K562 (cell line): ENCODE measurements at regions not wholly inside any gene's neighbourhood (a gene's known extent, or its start where the extent isn't known, plus 50 kb on each side); places are given as distances from the start of the nearest gene placed in this dataset.

ENCODE experiments used
- ATAC-seq: fragments of 200-7000 bp; cut with Tn5 transposase; 3 replicates; pipeline ENCODE4 v1.9.1; 2020; ENCODE audit warnings: moderate library complexity
- BruUV-seq: library from RNA; stranded (reverse); fragments of 400-500 nt; replicated peaks from 2 replicates; lab custom pipeline; 2021; lab: Mats Ljungman, UMichigan
- CTCF ChIA-PET: fragments of 300-600 bp; formaldehyde crosslinking; extraction: SDS; loops from one replicate; lab custom pipeline; 2021; ENCODE audit warnings: low intra/inter-chr PET ratio; lab: Yijun Ruan, JAX
- POLR2A ChIA-PET: fragments of 300-600, 350-650 bp; sonication (Branson Sonifier 250); formaldehyde crosslinking; extraction: SDS; loops from one replicate; lab custom pipeline; 2021; ENCODE audit warnings: antibody characterized with exemption, inconsistent platforms; lab: Yijun Ruan, JAX
- DNase-seq, 4 experiments: peaks; one replicate each; pipeline versions ENCODE4 v3.0.0 to v3.0.0-alpha.2; 2011 to 2018; ENCODE audit warnings: low spot score in 3 of 4, mixed read lengths in 3 of 4; ENCODE audit errors: extremely low read depth in 1 of 4
- FAIRE-seq: peaks from 2 replicates; lab custom pipeline; 2011; peaks lifted over from hg19 to GRCh38; lab: Jason Lieb, UNC
- H2AFZ ChIP-seq: 2 replicates; pipeline ENCODE4 v1.6.0; 2011; ENCODE audit warnings: low read depth, low read length, control low read depth, inconsistent platforms
- H3K27ac ChIP-seq: fragments of 200-600 bp; 3 replicates; pipeline ENCODE4 v1.8.0; 2011; ENCODE audit warnings: low read depth, mild to moderate bottlenecking, control low read depth, inconsistent platforms, low read length, moderate library complexity, mixed read lengths; ENCODE audit errors: extremely low read depth
- H3K27me3 ChIP-seq, 2 experiments: fragments of 300-600 bp in 1 of 2; 2 replicates in 1 of 2; 3 replicates in 1 of 2; pipeline versions ENCODE4 v1.6.0 to v1.8.0; 2011; ENCODE audit warnings: inconsistent platforms in 2 of 2, low read length in 2 of 2, mild to moderate bottlenecking in 1 of 2, mixed read lengths in 1 of 2, moderate library complexity in 1 of 2; ENCODE audit not compliant: control insufficient read depth in 2 of 2, insufficient read depth in 2 of 2
- H3K36me3 ChIP-seq: fragments of 300-600 bp; 3 replicates; pipeline ENCODE4 v1.8.0; 2011; ENCODE audit warnings: mild to moderate bottlenecking, low read length, inconsistent platforms; ENCODE audit not compliant: control insufficient read depth, insufficient read depth
- H3K4me1 ChIP-seq, 2 experiments: fragments of 200-600 bp in 1 of 2; replicated peaks in 1 of 2; 2 replicates in 1 of 2; 3 replicates in 1 of 2; pipeline versions ENCODE4 v1.5.1 to v1.8.0; 2011; ENCODE audit warnings: inconsistent platforms in 2 of 2, low read length in 2 of 2, mild to moderate bottlenecking in 1 of 2, mixed read lengths in 1 of 2, moderate library complexity in 1 of 2; ENCODE audit not compliant: control insufficient read depth in 2 of 2, insufficient read depth in 2 of 2
- H3K4me2 ChIP-seq: 2 replicates; pipeline ENCODE4 v1.6.1; 2011; ENCODE audit warnings: low read length, control low read depth, inconsistent platforms, mixed read lengths; ENCODE audit not compliant: insufficient read depth
- H3K4me3 ChIP-seq: fragments of 200-600 bp; sonication (generic), shearing (Covaris generic); 2 replicates; pipeline ENCODE4 v1.5.1; 2016; ENCODE audit warnings: control low read depth, inconsistent platforms
- H3K79me2 ChIP-seq: fragments of 200-600 bp; 3 replicates; pipeline ENCODE4 v1.8.0; 2011; ENCODE audit warnings: low read length, inconsistent platforms; ENCODE audit not compliant: control insufficient read depth, insufficient read depth
- H3K9ac ChIP-seq, 2 experiments: 2 replicates each; pipeline versions ENCODE4 v1.6.0 to v1.6.1; 2011; ENCODE audit warnings: low read depth in 2 of 2, low read length in 2 of 2, control low read depth in 1 of 2, inconsistent platforms in 1 of 2, mild to moderate bottlenecking in 1 of 2, mixed read lengths in 1 of 2; ENCODE audit not compliant: insufficient read depth in 1 of 2
- H3K9me1 ChIP-seq: one replicate; pipeline ENCODE4 v1.6.0; 2011; ENCODE audit warnings: inconsistent platforms, mild to moderate bottlenecking, low read length, moderate library complexity; ENCODE audit not compliant: control insufficient read depth, insufficient read depth
- H3K9me3 ChIP-seq: replicated peaks from 2 replicates; pipeline ENCODE4 v1.5.1; 2011; ENCODE audit warnings: low read depth, low read length, inconsistent platforms; ENCODE audit not compliant: control insufficient read depth, insufficient read depth
- H4K20me1 ChIP-seq: replicated peaks from 2 replicates; pipeline ENCODE4 v1.6.1; 2011; ENCODE audit warnings: low read length, inconsistent platforms, mixed read lengths; ENCODE audit not compliant: control insufficient read depth, insufficient read depth
- ARNT ChIP-seq, 2 experiments: fragments of 450-650 bp; IDR thresholded peaks; 2 replicates each; pipeline ENCODE4 v1.6.1; 2016; ENCODE audit warnings: mild to moderate bottlenecking in 1 of 2
- BDP1 ChIP-seq: IDR thresholded peaks from 3 replicates; pipeline ENCODE4 v1.6.1; 2011; ENCODE audit not compliant: insufficient read length, insufficient read depth
- FOXP1 ChIP-seq: sonication (generic); formaldehyde crosslinking; IDR thresholded peaks from 2 replicates; pipeline ENCODE4 v1.8.0; 2022; ENCODE audit warnings: mild to moderate bottlenecking, missing genetic modification reagents
- JUND ChIP-seq, 2 experiments: IDR thresholded peaks; 2 replicates in 1 of 2; 3 replicates in 1 of 2; pipeline ENCODE4 v1.6.1; 2011; ENCODE audit warnings: borderline replicate concordance in 2 of 2, low read depth in 2 of 2, low read length in 2 of 2, improper control_type of control experiment in 1 of 2, missing biosample characterization in 1 of 2, missing genetic modification characterization in 1 of 2, missing genetic modification reagents in 1 of 2
- NCOR1 ChIP-seq: fragments of 450-650 bp; IDR thresholded peaks from 2 replicates; pipeline ENCODE4 v1.6.1; 2016; ENCODE audit warnings: mild to moderate bottlenecking, moderate library complexity
- PHB ChIP-seq: fragments of 250-450 bp; sonication (Bioruptor Pico); IDR thresholded peaks from 2 replicates; pipeline ENCODE4 v1.5.0; 2021
- PHB2 ChIP-seq: fragments of 450-650 bp; IDR thresholded peaks from 2 replicates; pipeline ENCODE4 v1.6.1; 2017; ENCODE audit warnings: low read depth
- PHTF2 ChIP-seq: fragments of 250-450 bp; sonication (Bioruptor Pico); IDR thresholded peaks from 2 replicates; pipeline ENCODE4 v1.5.0; 2021; ENCODE audit warnings: mild to moderate bottlenecking
- RBBP5 ChIP-seq: fragments of 200-600 bp; sonication (generic); IDR thresholded peaks from 2 replicates; pipeline ENCODE4 v1.6.1; 2012; ENCODE audit warnings: borderline replicate concordance, mild to moderate bottlenecking, low read length, control low read depth, inconsistent platforms; ENCODE audit not compliant: insufficient read depth, poor library complexity, severe bottlenecking
- SMARCE1 ChIP-seq: fragments of 450-650 bp; IDR thresholded peaks from 2 replicates; pipeline ENCODE4 v1.7.1; 2016; ENCODE audit warnings: mild to moderate bottlenecking
- SRF ChIP-seq, 2 experiments: fragments of 250-450, 450-650 bp in 1 of 2; sonication (Bioruptor Pico) in 1 of 2; sonication (generic) in 1 of 2; formaldehyde crosslinking; IDR thresholded peaks; 2 replicates each; pipeline versions ENCODE4 v1.5.0 to v1.5.1; 2020 to 2022; ENCODE audit warnings: mild to moderate bottlenecking in 1 of 2, missing genetic modification reagents in 1 of 2
- SUPT5H ChIP-seq: fragments of 450-650 bp; IDR thresholded peaks from 2 replicates; pipeline ENCODE4 v1.6.1; 2016
- ZNF668 ChIP-seq: fragments of 250-450 bp; sonication (Bioruptor Pico); IDR thresholded peaks from 2 replicates; pipeline ENCODE4 v1.8.0; 2022; ENCODE audit warnings: mild to moderate bottlenecking, inconsistent platforms
- in situ Hi-C: fragments of 300-500 bp; cut with MboI; formaldehyde crosslinking; loops from 4 replicates; pipeline ENCODE4 v1.15.0; 2018; ENCODE audit warnings: inconsistent platforms, mixed read lengths
- intact Hi-C: fragments of 100-400 bp; cut with micrococcal nuclease; formaldehyde crosslinking; loops from 2 replicates; pipeline ENCODE4 v1.14.2; 2022
- TF ChIP-seq, protein P1 (sequence below): fragments of 250-450 bp; sonication (Bioruptor Pico); IDR thresholded peaks from 2 replicates; pipeline ENCODE4 v1.8.0; 2021; ENCODE audit warnings: moderate library complexity, mild to moderate bottlenecking, inconsistent platforms
- TF ChIP-seq, protein P2 (sequence below): IDR thresholded peaks from 2 replicates; pipeline ENCODE4 v1.6.1; 2011; ENCODE audit not compliant: insufficient read length; ENCODE audit errors: extremely low read depth

DNA sequence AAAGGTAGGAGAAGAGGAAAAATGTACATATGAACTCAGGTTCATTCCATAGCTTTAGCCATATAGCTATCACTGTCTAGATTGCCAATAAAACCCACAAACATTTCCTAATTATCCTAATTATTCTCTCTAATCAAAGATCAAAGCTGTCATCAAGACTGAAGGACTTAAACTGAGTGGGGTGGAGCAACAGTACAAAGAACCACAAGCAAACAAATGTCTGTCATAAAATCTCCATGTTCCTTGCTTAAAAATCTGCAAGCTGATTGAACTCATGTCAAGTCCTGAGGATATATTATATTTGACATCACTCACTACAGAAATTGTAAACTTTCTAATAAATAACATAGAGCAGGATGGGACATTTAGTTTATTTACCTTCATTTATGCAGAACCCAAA lies 315.9 kb downstream of the SNX13 start:
- Histone ChIP-seq H3K4me3 (no peak overlapping the region), H3K9me3 (no peaks in the 10 kb centered on the region; the same call in 1 of the 2 replicates), H3K27me3 (no peaks in the 10 kb centered on the region), H3K9ac (no peak overlapping the region), H3K27ac (no peak overlapping the region), H3K36me3 (no peaks in the 10 kb centered on the region), H4K20me1 (no peaks in the 10 kb centered on the region), H3K4me2 (no peak overlapping the region), H3K4me1 (no peaks in the 10 kb centered on the region), H2AFZ (no peak overlapping the region), H3K79me2 (no peaks in the 10 kb centered on the region), H3K9me1 (no peaks in the 10 kb centered on the region)
- DNase-seq (no peak), FAIRE-seq (no peak), ATAC-seq (no peak)
- POLR2A ChIA-PET, result interaction anchor here (0.6 kb wide), 1 partner anchor 1074 kb away, joined by 3 read pairs; no protein-coding TSS in a partner anchor
- CTCF ChIA-PET, result no interaction called here
- in situ Hi-C loops (no loop called here), intact Hi-C loops (no loop called here)
- TF ChIP-seq PHTF2 (CRISPR knock-in tag) (no peak), ZNF668 (CRISPR knock-in tag) (no peak), JUND (IDR thresholded peaks at IDR 0.05; ENCODE audit: borderline replicate concordance, low read depth, low read length) (no peak), JUND (tag; IDR thresholded peaks at IDR 0.05; ENCODE audit: borderline replicate concordance, low read depth, low read length) (no peak), NCOR1 (no peak), FOXP1 (no peak), SMARCE1 (no peak), SUPT5H (no peak), ARNT (IDR thresholded peaks at IDR 0.05) (no peak), SRF (CRISPR knock-in tag; IDR thresholded peaks at IDR 0.05) (no peak), PHB2 (no peak), RBBP5 (no peak), BDP1 (no peak), PHB (CRISPR knock-in tag) (no peak)
- TF ChIP-seq, protein P1, sequence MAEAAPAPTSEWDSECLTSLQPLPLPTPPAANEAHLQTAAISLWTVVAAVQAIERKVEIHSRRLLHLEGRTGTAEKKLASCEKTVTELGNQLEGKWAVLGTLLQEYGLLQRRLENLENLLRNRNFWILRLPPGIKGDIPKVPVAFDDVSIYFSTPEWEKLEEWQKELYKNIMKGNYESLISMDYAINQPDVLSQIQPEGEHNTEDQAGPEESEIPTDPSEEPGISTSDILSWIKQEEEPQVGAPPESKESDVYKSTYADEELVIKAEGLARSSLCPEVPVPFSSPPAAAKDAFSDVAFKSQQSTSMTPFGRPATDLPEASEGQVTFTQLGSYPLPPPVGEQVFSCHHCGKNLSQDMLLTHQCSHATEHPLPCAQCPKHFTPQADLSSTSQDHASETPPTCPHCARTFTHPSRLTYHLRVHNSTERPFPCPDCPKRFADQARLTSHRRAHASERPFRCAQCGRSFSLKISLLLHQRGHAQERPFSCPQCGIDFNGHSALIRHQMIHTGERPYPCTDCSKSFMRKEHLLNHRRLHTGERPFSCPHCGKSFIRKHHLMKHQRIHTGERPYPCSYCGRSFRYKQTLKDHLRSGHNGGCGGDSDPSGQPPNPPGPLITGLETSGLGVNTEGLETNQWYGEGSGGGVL (CRISPR knock-in tag), result no peak
- TF ChIP-seq, protein P2, sequence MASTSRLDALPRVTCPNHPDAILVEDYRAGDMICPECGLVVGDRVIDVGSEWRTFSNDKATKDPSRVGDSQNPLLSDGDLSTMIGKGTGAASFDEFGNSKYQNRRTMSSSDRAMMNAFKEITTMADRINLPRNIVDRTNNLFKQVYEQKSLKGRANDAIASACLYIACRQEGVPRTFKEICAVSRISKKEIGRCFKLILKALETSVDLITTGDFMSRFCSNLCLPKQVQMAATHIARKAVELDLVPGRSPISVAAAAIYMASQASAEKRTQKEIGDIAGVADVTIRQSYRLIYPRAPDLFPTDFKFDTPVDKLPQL, result no peak
- BruUV-seq, result no TSS peak
